ENCODE measurements at regions not wholly inside any gene's neighbourhood (a gene's known extent, or its start where the extent isn't known, plus 50 kb on each side); places are given as distances from the start of the nearest gene placed in this dataset.

- DNase-seq = no peak
Measured at GRCh38 chr2:236748801-236749200, 179.2 kb downstream of the ACKR3 start.

GRCh38 chr2:236749346-236749745 is 179.7 kb downstream of the ACKR3 start:
- DNase-seq = no peak

- DNase-seq = no peak
Measured at GRCh38 chr2:236752096-236752495, 182.5 kb downstream of the ACKR3 start.

GRCh38 chr2:236753606-236754270 is 184.1 kb downstream of the ACKR3 start:
- DNase-seq = no peak

GRCh38 chr2:236754271-236754944 is 184.8 kb downstream of the ACKR3 start:
- no peak for DNase-seq

DNA sequence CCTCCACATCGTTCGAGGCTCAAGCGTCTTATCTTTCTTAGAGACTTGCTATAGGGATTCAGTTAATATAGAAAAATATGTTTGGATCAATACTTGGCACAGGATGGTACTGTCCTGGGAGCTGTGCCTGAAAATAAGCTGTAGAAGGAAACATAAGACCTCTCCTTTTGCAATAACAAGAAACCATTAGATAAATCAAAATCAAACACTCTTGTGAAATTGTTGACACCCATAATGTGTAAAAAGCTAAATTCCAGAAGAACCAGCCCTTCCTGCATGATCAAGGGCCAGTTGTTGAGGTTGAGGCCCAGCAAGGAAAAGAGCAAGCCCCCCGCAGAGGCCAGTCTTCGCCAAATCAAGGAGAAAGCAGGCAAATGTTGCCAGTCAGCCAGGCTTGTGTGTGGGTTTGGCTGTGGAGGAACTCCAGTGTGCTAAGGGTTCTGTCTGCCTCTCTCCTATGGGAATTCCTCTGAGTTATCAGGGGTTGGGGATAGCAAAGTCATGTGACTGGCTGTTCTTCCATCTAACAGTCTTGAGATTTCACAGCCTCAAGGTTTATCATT is 185.7 kb downstream of the ACKR3 start:
- DNase-seq = no peak

GRCh38 chr2:236758406-236758805 is 188.8 kb downstream of the ACKR3 start:
- no peak for DNase-seq

- DNase-seq = no peak
Measured at GRCh38 chr2:236760246-236760645, 190.6 kb downstream of the ACKR3 start.

- no peak for DNase-seq
Measured at GRCh38 chr2:236761358-236761757, 191.7 kb downstream of the ACKR3 start.

GRCh38 chr2:236762628-236763027 is 193.0 kb downstream of the ACKR3 start:
- no peak for DNase-seq

- DNase-seq = no peak
Measured at GRCh38 chr2:236763857-236764256, 194.2 kb downstream of the ACKR3 start.

DNA sequence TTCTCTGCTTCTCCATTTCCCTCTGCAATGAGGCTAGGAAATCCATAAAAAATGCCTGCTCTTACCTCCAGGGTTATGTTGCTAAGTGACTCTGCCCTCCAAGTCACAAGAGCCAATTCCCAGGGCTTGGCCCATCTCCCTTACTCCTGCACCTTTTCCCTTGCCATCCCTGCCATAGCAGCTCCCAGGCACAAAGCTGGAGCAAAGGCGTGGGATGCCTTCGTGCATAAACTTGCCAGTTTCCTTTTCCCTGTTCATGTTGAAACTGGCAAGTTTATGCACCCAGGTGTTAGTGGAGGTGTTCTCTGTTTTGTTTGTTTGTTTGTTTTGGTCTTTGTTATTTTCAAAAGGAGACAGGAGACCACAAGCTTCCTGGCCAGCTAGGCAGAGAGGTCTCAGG is 195.1 kb downstream of the ACKR3 start:
- no peak for DNase-seq

DNA sequence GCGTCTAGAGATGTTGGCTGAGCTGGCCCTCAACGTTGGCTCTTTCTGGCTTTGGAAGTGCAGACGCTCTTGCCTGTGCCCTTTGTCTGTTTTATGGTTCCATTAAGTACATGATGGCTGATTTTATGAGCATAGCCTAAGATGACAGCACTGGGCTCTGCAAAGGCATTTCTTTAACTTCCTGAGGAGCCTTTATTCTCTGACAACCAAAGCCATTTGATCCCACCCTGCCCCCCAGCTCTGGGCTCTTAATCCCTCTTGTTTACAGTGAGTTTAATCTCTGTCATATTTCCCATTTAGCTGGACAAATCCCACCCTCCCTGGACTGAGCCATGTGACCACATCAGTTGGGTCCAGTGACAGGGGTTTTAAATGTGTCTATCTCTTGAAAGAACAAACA is 195.9 kb downstream of the ACKR3 start:
- DNase-seq = no peak

DNA sequence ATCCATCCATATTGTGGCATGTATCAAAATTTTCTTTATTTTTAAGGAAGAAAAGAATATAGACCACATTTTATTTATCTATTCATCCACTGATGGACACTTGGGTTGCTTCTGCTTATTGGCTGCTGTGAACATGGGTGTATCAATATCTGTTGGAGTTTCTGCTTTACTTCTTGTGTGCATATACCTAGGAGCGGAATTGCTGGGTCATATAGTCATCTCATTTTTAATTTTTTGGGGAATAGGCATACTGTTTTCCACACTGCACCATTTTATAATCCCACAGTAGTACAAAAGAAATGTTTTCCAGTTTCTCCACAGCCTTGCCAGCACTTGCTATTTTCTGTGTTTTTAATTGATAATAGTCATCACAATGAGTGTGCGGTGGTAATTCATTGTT is 197.2 kb downstream of the ACKR3 start:
- DNase-seq = no peak

DNA sequence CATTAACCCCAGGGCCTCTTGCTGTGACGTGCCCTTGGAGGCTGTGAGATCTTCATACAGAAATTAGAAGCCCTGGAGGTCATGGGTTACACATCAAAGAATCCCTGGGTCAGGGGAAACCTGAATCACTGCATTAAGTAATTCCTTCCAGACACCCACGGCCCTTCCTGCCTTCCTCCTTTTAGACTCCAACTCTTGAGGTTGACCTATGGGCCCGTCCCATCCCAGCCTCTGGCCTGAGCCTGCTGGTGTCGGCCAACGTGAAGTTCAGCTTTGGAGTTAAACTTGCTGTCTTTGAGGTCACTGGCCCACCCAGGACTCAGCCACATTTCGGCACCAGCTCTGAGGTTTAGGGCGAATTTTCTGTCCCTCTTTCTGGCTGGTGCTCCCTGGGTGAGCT is 198.3 kb downstream of the ACKR3 start:
- no peak for DNase-seq

GRCh38 chr2:236768393-236769140 is 198.9 kb downstream of the ACKR3 start:
- no peak for DNase-seq

- no peak for DNase-seq
Measured at GRCh38 chr2:236769981-236770671, 200.5 kb downstream of the ACKR3 start.

- DNase-seq = no peak
Measured at GRCh38 chr2:236772220-236772837, 202.7 kb downstream of the ACKR3 start.

- no peak for DNase-seq
Measured at GRCh38 chr2:236773206-236773605, 203.6 kb downstream of the ACKR3 start.

DNA sequence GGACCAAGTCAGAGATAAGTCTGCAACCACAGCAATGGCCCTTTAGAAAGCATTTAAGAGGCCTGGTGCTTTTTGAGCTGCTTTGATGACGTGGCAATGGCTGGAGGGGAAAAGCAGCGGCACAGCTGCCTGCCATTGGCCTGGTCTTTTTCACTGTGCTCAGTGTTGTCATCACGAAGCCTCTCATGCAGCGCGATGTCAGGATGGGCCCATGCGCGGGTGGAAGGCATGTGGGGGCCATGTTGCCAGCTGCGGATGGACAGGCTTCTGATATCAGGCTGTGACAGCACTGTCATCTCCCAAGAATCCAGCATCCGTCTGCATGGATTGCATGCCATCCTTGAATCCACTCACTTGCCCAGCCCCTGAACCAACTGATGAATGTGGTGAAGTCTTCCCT is 204.5 kb downstream of the ACKR3 start:
- DNase-seq = no peak

GRCh38 chr2:236775511-236775910 is 205.9 kb downstream of the ACKR3 start:
- no peak for DNase-seq

DNA sequence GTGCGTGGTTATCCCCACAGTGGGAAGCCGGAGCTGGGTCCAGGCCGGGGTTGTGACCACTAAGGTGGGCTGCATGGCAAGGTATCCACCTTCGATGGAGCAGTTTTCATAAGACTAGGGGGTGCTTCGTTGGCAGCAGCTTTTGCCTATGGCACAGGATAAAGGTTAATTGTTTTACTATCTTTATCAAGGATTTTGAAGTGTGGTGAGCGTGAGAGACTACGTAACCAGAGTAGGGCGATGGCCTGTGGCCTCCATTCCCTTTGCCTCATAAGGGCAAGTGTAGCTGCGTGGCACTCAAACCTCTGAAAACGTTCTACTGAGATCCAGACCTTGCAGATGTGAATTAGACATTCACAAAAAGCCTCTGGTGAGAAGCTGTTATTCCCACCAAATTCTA is 206.6 kb downstream of the ACKR3 start:
- DNase-seq = no peak
